GM18505 (cell line): ENCODE measurements at regions not wholly inside any gene's neighbourhood (a gene's known extent, or its start where the extent isn't known, plus 50 kb on each side); places are given as distances from the start of the nearest gene placed in this dataset.
A peak's percentile ranks its signal among the peaks of the same experiment; 100 is the strongest.

ENCODE experiments used
- ATAC-seq: cut with Tn5 transposase; IDR thresholded peaks from one replicate; pipeline ENCODE4 v1.9.1; 2021; ENCODE audit not compliant: unreplicated experiment
- POLR2A ChIP-seq: IDR thresholded peaks from 4 replicates; pipeline ENCODE4 v1.6.1; 2011; ENCODE audit warnings: borderline replicate concordance; ENCODE audit not compliant: insufficient read depth, insufficient read length; ENCODE audit errors: extremely low read depth

DNA sequence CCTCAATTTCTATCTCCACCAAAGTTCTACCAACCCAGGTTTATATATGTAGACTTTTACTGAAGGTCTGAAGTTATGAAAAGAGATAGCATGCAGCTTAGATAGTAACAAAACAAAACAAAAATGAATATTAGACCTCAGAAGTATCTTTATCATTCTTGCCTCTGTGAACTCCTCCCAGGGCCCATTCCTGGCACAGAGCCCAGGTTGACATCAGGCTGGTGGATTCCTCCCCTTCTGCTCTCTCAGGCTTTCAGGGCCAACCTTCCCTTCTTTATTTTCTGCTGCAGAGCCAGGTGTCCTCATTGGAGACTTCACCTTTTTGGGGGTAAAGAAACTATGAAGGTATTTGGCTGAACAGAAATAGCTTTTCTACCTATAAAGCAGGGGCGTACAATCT lies 112.8 kb upstream of the PITX2 start:
- no peak for ATAC-seq
- no peak for TF ChIP-seq POLR2A

DNA sequence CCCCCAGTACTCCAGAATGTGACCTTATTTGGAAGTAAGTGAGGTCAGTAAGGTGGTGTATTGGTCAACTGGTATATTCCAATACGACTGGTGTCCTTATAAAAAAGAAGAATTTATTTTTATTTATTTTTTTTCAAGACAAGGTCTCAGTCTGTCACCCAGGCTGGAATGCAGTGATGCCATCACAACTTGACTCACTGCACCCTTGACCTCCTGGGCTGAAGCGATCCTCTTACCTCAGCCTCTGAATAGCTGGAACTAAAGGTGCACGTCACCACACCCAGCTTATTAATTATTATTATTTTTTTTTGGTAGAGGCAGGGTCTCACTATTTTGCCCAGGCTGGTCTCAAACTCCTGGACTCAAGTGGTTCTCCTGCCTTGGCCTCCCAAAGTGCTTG lies 115.1 kb upstream of the PITX2 start:
- no peak for TF ChIP-seq POLR2A
- ATAC-seq: no peak

DNA sequence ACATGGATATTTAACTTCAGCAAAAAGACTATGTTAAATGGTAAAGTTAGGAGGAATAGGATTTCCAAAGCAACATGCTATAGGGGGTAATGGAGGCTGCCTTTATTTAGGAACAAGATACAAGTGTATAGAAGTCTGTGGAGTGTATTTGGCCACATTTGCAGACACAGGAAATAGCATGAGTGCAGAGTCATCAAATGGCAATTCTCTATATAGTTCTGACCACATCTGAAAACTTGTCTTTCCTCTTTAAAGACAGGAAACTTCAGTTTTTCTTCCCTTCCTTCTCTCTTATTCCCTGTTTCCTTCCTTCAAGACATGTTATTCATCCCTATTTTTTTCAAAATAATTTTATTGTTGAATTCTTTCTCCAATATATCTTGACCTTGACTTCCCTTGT lies 119.3 kb upstream of the PITX2 start:
- TF ChIP-seq POLR2A: no peak
- no peak for ATAC-seq

DNA sequence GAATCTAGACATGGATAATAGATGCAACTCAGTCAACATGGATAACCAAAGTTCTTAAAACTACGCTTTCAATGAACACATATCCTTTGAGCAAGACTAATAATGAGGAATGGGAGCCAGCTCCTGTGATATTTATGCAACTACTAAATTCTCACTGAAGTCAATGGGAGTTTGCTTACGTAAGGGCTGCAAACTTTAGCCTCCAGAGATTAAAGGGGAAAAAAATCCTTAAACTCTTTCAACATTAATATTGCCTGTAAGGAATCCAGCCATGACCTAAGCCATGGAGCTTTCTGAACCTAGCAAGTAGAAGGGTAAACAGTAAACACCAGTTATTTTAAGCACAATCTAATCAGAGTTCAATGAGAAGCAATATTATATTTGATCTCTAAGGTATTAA lies 125.2 kb upstream of the PITX2 start:
- TF ChIP-seq POLR2A: no peak

DNA sequence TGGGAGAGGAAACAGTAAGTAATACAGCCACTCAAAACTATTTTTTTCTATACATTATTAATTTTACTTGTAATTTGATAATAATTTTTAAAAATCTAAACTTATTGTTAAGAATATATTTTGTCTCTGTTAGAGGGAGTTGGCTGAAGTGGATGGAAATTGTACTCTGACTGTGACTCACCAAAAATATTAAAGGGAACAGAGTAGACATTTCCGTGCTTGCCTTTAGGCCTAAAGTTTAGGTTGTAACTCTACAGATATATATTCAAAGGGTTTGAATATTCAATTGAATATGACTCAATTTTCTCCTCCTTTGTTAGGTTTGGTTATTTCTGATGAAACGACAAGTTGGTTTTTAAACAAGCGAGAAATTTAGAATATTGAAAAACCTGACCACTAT lies 128.3 kb upstream of the PITX2 start:
- no peak for TF ChIP-seq POLR2A
- no peak for ATAC-seq

More for the DNA sequence above, 125.2 kb upstream of the PITX2 start:
- ATAC-seq: no peak

DNA sequence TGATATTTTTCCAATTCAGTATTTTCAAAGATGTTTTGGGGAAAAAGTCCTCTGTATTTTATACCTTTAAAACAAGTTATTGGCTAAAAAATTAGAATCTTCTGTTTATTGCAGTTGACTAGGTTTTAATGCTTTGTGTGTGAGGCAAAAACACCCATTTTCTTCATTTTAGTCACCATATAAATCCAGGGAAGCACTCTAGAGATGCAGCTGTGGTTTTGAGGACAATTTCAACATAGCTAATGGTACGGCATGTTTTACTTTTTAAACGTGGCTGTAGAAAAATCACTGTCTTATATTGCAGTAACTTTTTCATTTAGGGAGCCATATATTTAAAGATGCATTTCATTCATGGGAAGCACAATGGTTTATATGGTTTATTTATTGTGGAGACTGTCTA lies 129.1 kb upstream of the PITX2 start:
- no peak for ATAC-seq
- no peak for TF ChIP-seq POLR2A

DNA sequence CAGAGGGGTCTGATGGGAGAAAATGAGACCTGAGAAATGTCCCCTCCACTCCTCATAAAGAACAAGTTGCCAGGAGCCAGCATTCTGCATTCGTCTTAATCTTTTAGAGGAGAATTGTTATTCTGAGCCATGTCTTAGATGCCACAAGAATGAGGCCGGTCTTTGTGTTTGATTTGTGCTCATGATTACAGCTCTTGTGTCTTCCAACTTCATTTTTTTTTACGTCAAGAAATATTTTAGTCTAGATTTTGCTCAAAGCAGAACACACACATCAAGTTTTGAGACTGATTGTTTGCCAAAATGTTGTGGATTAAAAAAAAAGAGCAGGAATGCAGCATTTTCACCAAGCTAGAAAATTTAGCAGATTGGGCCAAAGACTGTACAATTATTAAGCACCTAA lies 130.6 kb upstream of the PITX2 start:
- TF ChIP-seq POLR2A: no peak
- no peak for ATAC-seq

DNA sequence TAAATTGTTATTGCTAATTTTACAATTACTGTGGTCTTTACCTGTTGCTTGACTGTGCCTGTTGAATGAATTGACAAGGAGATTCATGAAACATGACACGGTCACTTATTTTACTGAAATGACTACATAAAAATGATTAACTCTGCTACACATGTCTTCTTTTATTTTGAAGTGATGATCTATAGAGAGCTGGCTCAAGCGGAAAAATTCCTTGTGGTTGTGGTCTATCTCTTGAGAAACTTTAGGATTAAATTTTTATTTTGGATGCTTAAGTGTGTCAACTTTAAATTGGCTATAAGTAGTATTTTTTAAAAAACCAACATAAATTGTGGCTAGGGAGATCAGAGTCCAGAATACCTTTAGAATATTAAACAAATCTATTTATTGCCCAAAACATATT lies 131.8 kb upstream of the PITX2 start:
- no peak for ATAC-seq
- no peak for TF ChIP-seq POLR2A

DNA sequence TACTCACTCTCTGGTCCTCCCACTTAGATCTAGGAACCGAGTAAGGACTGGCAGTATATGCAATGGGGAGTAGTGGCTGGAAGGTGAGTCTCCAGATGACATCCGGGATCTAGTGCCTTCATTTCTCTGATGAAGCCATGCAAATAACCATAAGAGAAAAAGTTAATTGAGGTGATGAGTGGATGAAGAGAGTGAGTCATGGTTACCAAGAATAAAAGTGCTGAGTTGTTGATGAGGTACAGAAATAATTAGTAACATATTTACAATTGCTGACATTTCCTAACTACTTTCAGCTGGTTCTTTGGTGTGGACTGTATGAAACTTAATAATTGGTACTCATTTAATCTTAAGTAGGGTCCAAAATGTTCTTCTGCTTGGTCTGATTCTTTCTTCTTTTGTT lies 146.7 kb upstream of the PITX2 start:
- ATAC-seq: no peak
- no peak for TF ChIP-seq POLR2A

DNA sequence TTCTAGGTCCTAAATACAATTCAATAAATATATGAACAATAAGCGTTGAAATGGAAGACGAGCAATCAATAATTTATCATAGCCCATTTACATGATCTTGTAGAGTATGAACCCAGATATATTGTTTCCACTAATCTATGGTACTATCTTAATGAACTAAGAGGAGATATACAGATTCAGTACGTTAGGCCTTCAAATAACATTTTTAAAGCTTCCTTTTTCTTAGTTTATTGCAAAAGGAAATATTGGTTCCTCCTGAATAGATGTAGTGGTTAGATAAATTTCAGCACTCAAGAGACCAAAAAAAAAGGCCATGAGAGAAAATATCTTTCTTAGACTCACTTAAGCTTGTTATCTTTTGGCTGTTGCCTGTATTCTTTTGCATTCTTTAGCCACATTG lies 147.5 kb upstream of the PITX2 start:
- no peak for TF ChIP-seq POLR2A

DNA sequence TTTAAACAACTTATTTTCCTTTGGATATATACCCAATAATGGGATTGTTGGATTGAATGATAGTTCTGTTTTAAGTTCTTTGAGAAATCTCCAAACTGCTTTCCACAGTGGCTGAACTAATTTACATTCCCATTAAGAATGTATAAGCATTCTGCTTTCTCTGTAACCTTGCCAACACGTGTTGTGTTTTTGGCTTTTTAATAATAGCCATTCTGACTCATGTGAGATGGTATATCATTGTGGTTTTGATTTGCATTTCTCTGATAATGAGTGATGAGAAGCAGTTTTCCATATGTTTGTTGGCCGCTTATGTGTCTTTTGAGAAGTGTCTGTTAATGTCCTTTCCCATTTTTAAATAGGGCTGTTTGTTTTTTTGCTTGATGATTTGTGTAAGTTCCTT lies 155.6 kb upstream of the PITX2 start:
- no peak for TF ChIP-seq POLR2A
- ATAC-seq: no peak

More for the DNA sequence above, 147.5 kb upstream of the PITX2 start:
- ATAC-seq: no peak

DNA sequence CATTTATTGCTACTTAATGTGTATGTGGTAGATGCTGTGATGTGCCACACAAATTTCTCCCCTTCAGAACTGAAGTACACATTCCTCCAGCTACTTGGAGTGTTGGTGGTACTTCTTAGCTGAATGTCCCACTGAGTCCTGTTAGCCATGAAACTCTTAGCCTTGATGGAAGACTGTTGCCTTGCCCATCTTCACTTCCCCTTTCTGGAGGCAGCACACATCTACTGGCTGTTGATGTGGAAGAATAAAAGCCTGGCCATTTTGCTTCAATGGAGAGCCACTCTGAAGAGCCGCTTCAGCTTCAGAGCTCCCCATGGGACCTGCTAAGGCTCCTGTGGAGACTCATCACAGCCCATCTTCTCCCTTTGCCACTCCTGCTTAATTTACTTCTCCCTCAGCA lies 157.7 kb upstream of the PITX2 start:
- no peak for TF ChIP-seq POLR2A
- ATAC-seq: peak; percentile 54

DNA sequence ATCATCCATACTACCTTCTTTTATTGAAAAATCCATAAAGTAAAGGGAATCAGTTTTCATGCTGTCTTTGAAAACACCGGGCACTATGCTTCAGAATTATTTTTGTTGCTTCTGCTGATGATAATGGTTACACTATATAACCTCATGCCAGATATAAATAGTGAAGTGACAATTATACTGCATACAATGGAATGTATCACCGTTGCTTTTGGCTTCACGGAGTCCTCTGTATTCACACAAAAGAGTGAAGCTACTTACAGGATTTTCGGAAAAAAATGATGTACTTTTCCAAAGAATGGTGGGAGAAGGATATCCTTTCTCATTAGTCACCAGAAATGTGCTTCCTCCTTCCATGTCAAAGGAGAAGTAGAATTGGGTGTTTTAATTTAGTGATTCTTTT lies 159.1 kb upstream of the PITX2 start:
- TF ChIP-seq POLR2A: no peak
- no peak for ATAC-seq

DNA sequence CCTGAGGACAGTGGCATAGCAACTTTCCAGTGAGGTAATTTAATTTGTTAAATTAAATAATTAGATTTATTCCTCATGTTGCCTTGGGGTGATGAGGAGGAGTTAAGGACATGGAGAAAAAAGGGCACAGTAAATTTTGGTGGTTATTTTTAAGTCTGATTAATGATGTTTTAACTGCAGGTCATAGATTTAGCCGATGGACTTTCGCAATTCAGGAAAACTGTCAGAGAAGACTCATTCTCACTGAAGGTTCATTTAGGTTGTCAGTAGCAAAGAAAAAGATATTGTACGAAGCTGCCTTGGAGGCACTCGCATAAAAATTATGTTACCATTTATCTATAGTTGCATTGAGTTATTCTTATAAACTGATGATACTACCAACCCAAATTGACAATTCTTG lies 164.2 kb upstream of the PITX2 start:
- ATAC-seq: no peak
- TF ChIP-seq POLR2A: no peak

DNA sequence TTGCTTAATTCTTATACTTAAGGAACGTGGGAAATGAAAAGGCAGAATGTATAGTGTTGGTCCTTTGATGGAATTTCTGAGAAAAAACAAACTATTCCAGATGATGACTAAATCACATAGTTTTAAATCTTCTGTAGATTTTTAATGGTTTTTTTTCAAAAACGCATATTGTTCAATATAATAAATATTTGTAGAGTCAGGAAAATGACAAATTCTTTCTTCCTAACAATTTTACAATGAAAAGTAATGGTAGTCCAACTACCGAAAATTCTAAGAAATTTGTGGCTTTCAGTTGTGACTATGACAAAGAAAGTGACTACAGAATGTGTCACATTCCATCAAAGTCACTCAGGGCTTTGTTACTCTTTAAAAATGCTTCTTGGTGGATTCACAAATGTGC lies 164.8 kb upstream of the PITX2 start:
- TF ChIP-seq POLR2A: no peak

DNA sequence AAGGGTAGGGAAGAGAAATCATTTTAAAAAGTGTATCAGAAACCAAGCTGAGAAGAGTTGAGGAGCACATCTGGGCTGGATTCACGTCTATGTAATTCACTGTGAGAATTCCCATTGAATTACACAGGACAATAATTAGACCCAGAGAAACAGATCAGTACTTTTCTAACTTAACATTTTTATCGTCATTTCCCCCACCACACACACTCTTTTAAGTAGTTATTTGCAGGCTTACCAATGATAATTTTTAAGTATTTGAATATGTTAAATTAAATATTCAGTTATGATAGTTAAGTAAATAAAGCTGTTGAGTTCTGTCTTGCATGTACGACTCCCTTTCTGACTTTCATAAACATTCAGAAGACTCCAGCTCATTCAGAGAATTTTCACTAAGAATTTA lies 165.4 kb upstream of the PITX2 start:
- TF ChIP-seq POLR2A: no peak
- ATAC-seq: no peak

More for the DNA sequence above, 164.8 kb upstream of the PITX2 start:
- ATAC-seq: no peak

DNA sequence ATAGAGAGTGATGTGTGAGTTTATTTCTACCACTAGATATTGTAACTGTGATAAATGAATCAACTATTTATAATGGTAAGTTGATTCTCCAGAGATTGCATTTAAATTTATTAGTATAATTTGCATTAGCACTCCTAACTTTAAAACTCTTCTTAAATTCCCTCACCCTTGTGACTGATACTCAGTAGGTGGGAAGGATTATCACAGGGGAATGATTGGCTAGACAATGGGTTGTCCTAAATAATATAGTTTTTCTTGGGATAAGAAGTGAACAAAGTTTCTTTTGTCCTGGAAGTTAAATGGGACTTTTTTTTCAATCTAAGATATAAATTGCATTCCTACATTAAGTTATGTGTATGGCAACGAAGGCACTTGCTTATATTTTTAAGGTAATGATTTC lies 169.2 kb upstream of the PITX2 start:
- TF ChIP-seq POLR2A: no peak
- ATAC-seq: no peak

DNA sequence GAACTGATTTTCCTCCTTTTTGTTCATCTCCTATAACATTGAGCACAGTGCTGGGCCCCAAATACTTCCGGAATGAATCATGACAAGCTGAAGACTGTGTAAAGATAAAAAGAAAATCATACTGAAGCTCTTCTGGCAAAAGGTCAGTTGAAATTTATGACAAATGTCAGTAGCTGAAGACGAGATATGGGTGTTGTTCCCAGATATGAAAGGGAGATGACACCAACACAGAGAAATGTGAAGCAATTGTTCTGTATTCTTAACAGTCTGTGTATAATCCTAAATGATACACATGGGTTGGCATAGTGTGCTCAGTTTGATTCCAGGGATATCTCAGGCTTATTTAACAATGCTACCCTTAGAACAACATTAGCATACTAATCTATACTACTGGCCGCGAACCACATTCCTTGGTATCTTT lies 170.5 kb upstream of the PITX2 start:
- TF ChIP-seq POLR2A: no peak
- no peak for ATAC-seq
